HL-60 (cell line): ENCODE measurements at regions not wholly inside any gene's neighbourhood (a gene's known extent, or its start where the extent isn't known, plus 50 kb on each side); places are given as distances from the start of the nearest gene placed in this dataset.

ENCODE experiments used
- DNase-seq, 2 experiments: peaks; one replicate each; pipeline ENCODE4 v3.0.0-alpha.2; 2010 to 2020; ENCODE audit warnings: low read depth in 1 of 2, low spot score in 1 of 2
- H3K27ac ChIP-seq: fragments of 250-450 bp; sonication (Bioruptor Pico); replicated peaks from 2 replicates; pipeline ENCODE4 v1.5.1; 2020; ENCODE audit warnings: mild to moderate bottlenecking, moderate library complexity
- H3K27me3 ChIP-seq: fragments of 250-450 bp; sonication (Bioruptor Pico); 2 replicates; pipeline ENCODE4 v1.5.1; 2021; ENCODE audit warnings: mild to moderate bottlenecking, moderate library complexity; ENCODE audit not compliant: insufficient read depth, poor library complexity, severe bottlenecking
- H3K4me3 ChIP-seq: replicated peaks from 2 replicates; pipeline ENCODE4 v1.5.1; 2011; ENCODE audit warnings: mild to moderate bottlenecking, control low read depth, low read length; ENCODE audit not compliant: insufficient read depth
- GABPA ChIP-seq: IDR thresholded peaks from 2 replicates; pipeline ENCODE4 v1.6.1; 2012; ENCODE audit warnings: low read depth
- POLR2AphosphoS5 ChIP-seq: IDR thresholded peaks from 2 replicates; pipeline ENCODE4 v1.6.1; 2012; ENCODE audit warnings: low read depth
- SPI1 ChIP-seq: IDR thresholded peaks from 2 replicates; pipeline ENCODE4 v1.6.1; 2012; ENCODE audit warnings: low read depth, mild to moderate bottlenecking, borderline replicate concordance
- TF ChIP-seq, protein P1 (sequence below): IDR thresholded peaks from 2 replicates; pipeline ENCODE4 v1.6.1; 2012; ENCODE audit warnings: low read depth; ENCODE audit not compliant: insufficient replicate concordance
- TF ChIP-seq, protein P2 (sequence below): IDR thresholded peaks from one replicate; pipeline ENCODE4 v1.5.1; 2011; ENCODE audit warnings: low read length, control low read depth, inconsistent platforms; ENCODE audit not compliant: insufficient read depth

DNA sequence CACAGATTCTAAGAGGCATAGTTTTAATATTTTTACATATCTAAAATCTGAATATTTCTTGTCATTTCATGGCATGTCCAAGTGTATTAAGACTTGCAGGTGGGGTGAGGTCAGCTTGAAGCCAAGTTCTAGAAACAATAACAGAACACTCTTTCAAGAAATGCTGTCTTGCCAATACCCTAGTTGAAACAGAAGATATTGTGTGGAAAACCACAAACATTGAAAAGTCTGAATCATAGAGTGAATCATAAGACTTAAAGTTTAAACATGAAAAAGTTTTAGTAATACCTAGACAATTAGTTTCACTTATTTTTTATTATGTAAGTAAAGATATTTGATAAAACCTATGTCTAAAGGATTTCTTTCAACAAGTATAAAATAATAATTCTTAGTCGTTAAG lies 191.5 kb upstream of the CAND1 start:
- TF ChIP-seq, protein P1, sequence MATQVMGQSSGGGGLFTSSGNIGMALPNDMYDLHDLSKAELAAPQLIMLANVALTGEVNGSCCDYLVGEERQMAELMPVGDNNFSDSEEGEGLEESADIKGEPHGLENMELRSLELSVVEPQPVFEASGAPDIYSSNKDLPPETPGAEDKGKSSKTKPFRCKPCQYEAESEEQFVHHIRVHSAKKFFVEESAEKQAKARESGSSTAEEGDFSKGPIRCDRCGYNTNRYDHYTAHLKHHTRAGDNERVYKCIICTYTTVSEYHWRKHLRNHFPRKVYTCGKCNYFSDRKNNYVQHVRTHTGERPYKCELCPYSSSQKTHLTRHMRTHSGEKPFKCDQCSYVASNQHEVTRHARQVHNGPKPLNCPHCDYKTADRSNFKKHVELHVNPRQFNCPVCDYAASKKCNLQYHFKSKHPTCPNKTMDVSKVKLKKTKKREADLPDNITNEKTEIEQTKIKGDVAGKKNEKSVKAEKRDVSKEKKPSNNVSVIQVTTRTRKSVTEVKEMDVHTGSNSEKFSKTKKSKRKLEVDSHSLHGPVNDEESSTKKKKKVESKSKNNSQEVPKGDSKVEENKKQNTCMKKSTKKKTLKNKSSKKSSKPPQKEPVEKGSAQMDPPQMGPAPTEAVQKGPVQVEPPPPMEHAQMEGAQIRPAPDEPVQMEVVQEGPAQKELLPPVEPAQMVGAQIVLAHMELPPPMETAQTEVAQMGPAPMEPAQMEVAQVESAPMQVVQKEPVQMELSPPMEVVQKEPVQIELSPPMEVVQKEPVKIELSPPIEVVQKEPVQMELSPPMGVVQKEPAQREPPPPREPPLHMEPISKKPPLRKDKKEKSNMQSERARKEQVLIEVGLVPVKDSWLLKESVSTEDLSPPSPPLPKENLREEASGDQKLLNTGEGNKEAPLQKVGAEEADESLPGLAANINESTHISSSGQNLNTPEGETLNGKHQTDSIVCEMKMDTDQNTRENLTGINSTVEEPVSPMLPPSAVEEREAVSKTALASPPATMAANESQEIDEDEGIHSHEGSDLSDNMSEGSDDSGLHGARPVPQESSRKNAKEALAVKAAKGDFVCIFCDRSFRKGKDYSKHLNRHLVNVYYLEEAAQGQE: no peak
- TF ChIP-seq SPI1 (no peak), POLR2AphosphoS5 (no peak), GABPA (no peak)
- TF ChIP-seq, protein P2, sequence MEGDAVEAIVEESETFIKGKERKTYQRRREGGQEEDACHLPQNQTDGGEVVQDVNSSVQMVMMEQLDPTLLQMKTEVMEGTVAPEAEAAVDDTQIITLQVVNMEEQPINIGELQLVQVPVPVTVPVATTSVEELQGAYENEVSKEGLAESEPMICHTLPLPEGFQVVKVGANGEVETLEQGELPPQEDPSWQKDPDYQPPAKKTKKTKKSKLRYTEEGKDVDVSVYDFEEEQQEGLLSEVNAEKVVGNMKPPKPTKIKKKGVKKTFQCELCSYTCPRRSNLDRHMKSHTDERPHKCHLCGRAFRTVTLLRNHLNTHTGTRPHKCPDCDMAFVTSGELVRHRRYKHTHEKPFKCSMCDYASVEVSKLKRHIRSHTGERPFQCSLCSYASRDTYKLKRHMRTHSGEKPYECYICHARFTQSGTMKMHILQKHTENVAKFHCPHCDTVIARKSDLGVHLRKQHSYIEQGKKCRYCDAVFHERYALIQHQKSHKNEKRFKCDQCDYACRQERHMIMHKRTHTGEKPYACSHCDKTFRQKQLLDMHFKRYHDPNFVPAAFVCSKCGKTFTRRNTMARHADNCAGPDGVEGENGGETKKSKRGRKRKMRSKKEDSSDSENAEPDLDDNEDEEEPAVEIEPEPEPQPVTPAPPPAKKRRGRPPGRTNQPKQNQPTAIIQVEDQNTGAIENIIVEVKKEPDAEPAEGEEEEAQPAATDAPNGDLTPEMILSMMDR: no peak
- DNase-seq: no peak
- H3K27ac ChIP-seq: no peak overlapping the region
- H3K27me3 ChIP-seq: peaks cover 3% of the 10 kb centered on the region
- H3K4me3 ChIP-seq: no peak overlapping the region

DNA sequence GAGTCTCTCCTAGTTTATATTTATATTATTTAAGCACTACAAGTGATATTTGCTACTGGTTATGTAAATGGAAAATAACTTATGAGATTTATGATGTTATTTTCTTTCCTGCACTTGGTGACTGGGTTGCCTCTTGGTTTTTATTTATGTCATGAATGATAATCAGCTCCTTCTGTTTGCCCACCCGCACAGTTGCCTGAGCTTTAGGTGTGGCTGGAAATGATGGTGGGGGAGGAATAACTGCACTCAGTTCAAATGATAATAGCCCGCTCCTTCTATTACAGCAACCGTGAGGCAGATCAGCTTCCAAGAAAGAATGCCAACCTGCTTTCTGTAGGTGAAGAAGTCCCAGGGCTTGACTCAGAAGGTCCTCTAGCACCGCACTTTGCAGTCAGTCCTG lies 190.2 kb upstream of the CAND1 start:
- H3K27me3 ChIP-seq: peaks cover 3% of the 10 kb centered on the region
- no peak overlapping the region for H3K27ac ChIP-seq
- no peak for TF ChIP-seq GABPA
- TF ChIP-seq, protein P2: no peak
- TF ChIP-seq, protein P1: no peak
- TF ChIP-seq POLR2AphosphoS5: no peak
- no peak for TF ChIP-seq SPI1
- H3K4me3 ChIP-seq: no peak overlapping the region
- DNase-seq: no peak

DNA sequence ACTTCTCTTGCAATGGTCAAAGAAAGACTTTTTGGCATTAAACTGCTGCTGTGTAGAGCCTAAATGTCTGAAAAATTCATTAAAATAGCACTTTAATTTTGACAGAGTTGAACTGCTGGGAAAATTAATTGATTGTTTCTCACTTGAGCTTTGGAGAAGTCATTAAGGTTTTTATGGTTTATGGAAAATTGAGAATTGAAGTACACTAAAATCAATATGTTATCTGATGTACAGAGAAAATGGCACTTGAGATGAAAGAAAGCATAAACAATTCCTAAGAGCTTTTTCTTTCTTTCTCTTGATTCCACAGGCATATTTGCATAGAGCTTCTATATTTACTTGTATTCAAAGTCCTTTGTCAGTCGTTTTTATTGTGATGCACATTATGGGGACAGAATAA lies 188.5 kb upstream of the CAND1 start:
- no peak for TF ChIP-seq POLR2AphosphoS5
- no peak for TF ChIP-seq GABPA
- TF ChIP-seq, protein P1: no peak
- TF ChIP-seq, protein P2: no peak
- TF ChIP-seq SPI1: no peak
- Histone ChIP-seq H3K27me3 (peaks cover 3% of the 10 kb centered on the region), H3K27ac (no peak overlapping the region), H3K4me3 (no peak overlapping the region)
- no peak for DNase-seq
